ENCODE measurements at regions not wholly inside any gene's neighbourhood (a gene's known extent, or its start where the extent isn't known, plus 50 kb on each side); places are given as distances from the start of the nearest gene placed in this dataset.

- DNase-seq (ENCODE audit: low spot score) = no peak
- Histone ChIP-seq H3K27ac (no peak overlapping the region), H3K4me3 (no peak overlapping the region), H3K9me3 (no peaks in the 10 kb centered on the region), H3K27me3 (replicated peaks; ENCODE audit: insufficient read depth) (no peaks in the 10 kb centered on the region), H3K36me3 (no peaks in the 10 kb centered on the region), H3K4me1 (replicated peaks) (no peaks in the 10 kb centered on the region)
- intact Hi-C loops (cut with DNase I) = no loop called here
- TF ChIP-seq POLR2A (IDR thresholded peaks at IDR 0.05) = no peak
- no peak for TF ChIP-seq POLR2AphosphoS5 (IDR thresholded peaks at IDR 0.05)
- TF ChIP-seq, protein P1, sequence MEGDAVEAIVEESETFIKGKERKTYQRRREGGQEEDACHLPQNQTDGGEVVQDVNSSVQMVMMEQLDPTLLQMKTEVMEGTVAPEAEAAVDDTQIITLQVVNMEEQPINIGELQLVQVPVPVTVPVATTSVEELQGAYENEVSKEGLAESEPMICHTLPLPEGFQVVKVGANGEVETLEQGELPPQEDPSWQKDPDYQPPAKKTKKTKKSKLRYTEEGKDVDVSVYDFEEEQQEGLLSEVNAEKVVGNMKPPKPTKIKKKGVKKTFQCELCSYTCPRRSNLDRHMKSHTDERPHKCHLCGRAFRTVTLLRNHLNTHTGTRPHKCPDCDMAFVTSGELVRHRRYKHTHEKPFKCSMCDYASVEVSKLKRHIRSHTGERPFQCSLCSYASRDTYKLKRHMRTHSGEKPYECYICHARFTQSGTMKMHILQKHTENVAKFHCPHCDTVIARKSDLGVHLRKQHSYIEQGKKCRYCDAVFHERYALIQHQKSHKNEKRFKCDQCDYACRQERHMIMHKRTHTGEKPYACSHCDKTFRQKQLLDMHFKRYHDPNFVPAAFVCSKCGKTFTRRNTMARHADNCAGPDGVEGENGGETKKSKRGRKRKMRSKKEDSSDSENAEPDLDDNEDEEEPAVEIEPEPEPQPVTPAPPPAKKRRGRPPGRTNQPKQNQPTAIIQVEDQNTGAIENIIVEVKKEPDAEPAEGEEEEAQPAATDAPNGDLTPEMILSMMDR (IDR thresholded peaks at IDR 0.05) = no peak
- 75% methylated on average over 2 of the region's 2 CpGs for WGBS
Measured at GRCh38 chr18:31246460-31246859, 71.5 kb upstream of the DSG1 start.

DNA sequence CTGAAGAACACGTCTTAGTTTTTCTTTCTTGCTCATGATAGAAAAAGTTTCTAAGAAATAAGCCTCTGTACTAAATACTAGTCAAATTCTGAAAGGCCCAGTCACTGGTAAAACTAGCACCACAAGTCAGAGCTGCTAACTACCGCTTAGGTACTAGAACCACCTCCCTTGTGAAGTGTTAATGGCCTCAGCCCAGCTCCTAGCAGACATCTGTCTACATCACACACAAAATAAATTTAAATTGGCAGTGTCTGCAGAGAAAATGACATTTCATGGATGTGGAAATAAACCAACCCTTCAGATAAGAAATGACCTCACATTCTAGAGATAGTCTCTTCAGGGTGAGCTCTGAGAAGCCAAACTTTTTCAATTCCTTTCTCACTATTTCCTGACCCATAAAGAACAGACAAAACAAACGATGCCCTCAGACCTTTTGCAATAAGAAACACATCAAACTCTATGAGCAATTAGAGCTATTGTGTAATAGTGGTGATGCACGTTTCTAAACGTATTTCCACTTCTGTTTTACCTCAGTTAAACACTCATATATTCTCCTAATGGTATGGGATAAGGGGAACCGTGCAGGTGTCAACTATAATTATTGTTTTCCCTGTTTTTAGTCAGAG is 70.3 kb upstream of the DSG1 start:
- Histone ChIP-seq H3K27me3 (replicated peaks; ENCODE audit: insufficient read depth) (no peaks in the 10 kb centered on the region), H3K9me3 (no peaks in the 10 kb centered on the region), H3K36me3 (no peaks in the 10 kb centered on the region), H3K4me1 (replicated peaks) (no peaks in the 10 kb centered on the region), H3K27ac (no peak overlapping the region), H3K4me3 (no peak overlapping the region)
- WGBS = 63% methylated on average over 6 of the region's 6 CpGs
- intact Hi-C loops (cut with DNase I) = no loop called here
- TF ChIP-seq, protein P1 (IDR thresholded peaks at IDR 0.05) = no peak
- TF ChIP-seq POLR2AphosphoS5 (IDR thresholded peaks at IDR 0.05) (no peak), POLR2A (IDR thresholded peaks at IDR 0.05) (no peak)
- no peak for DNase-seq (ENCODE audit: low spot score)

DNA sequence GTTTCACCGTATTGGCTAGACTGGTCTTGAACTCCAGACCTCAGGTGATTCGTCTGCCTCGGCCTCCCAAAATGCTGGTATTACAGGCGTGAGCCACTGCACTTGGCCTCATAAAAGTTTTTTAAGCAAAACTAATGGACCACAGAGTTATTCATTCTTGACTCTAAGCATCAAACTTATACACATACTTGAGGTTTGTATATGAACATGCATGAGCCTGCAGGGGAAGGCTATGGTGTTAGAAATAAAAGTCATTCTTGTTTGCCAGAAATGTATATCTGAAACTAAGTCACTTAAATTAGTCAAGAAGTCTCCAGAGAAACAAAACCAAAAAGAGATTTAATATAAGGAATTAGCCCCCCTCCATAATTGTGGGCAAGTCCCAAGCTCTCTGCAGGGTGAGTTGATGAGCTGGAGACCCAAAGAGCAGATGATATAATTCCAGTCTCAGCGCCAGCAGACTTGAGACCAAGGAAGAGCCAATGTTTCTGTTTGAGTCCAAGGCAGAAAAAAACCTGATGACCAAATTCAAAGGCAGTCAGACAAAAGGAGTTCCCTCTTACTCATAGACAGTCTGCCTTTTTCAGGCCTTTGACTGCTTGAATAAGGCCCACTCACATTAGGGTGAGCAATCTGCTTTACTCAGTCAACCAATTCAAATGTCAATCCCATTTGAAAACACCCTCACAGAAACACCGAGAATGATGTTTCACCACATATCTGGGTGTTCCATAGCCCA is 69.0 kb upstream of the DSG1 start:
- WGBS = 88% methylated on average over 6 of the region's 6 CpGs
- H3K27ac ChIP-seq = no peak overlapping the region
- TF ChIP-seq, protein P1 (IDR thresholded peaks at IDR 0.05) = no peak
- TF ChIP-seq POLR2A (IDR thresholded peaks at IDR 0.05) = no peak
- TF ChIP-seq POLR2AphosphoS5 (IDR thresholded peaks at IDR 0.05) = no peak
- intact Hi-C loops (cut with DNase I) = no loop called here
- no peaks in the 10 kb centered on the region for H3K4me1 ChIP-seq (replicated peaks)
- no peak overlapping the region for H3K4me3 ChIP-seq
- DNase-seq (ENCODE audit: low spot score) = no peak
- H3K27me3 ChIP-seq (replicated peaks; ENCODE audit: insufficient read depth) = no peaks in the 10 kb centered on the region
- H3K36me3 ChIP-seq = no peaks in the 10 kb centered on the region
- no peaks in the 10 kb centered on the region for H3K9me3 ChIP-seq

DNA sequence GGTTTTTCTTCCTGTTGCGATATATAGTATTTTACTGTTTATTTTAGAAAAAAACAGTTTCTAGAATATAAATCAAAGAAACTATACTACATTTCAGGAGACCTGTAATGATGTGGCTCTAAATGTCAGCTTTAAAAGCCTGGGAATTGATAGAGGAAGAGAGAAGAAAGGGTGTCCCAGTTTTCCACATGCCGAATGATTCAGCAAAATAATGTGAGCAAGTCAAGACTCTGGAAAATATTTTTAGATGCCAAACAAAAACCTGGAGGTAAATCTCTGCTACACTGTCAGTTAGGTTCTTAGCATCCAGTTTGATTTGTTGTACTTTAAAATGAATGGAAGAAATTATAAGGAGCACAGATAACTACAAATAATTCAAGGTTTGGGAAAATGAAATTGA is 67.1 kb upstream of the DSG1 start:
- Histone ChIP-seq H3K27me3 (replicated peaks; ENCODE audit: insufficient read depth) (no peaks in the 10 kb centered on the region), H3K9me3 (no peaks in the 10 kb centered on the region), H3K4me3 (no peak overlapping the region), H3K36me3 (no peaks in the 10 kb centered on the region), H3K27ac (no peak overlapping the region), H3K4me1 (replicated peaks) (no peaks in the 10 kb centered on the region)
- intact Hi-C loops (cut with DNase I) = no loop called here
- DNase-seq (ENCODE audit: low spot score) = no peak
- TF ChIP-seq POLR2AphosphoS5 (IDR thresholded peaks at IDR 0.05) = no peak
- no peak for TF ChIP-seq POLR2A (IDR thresholded peaks at IDR 0.05)
- TF ChIP-seq, protein P1 (IDR thresholded peaks at IDR 0.05) = no peak
- WGBS = 53% methylated on average over 2 of the region's 2 CpGs

- Histone ChIP-seq H3K27me3 (replicated peaks; ENCODE audit: insufficient read depth) (no peaks in the 10 kb centered on the region), H3K27ac (no peak overlapping the region), H3K4me3 (no peak overlapping the region), H3K4me1 (replicated peaks) (no peaks in the 10 kb centered on the region), H3K9me3 (no peaks in the 10 kb centered on the region), H3K36me3 (no peaks in the 10 kb centered on the region)
- WGBS = 86% methylated on average over 1 of the region's 1 CpG
- TF ChIP-seq, protein P1 (IDR thresholded peaks at IDR 0.05) = no peak
- TF ChIP-seq POLR2AphosphoS5 (IDR thresholded peaks at IDR 0.05) (no peak), POLR2A (IDR thresholded peaks at IDR 0.05) (no peak)
- intact Hi-C loops (cut with DNase I) = no loop called here
- DNase-seq (ENCODE audit: low spot score) = no peak
Measured at GRCh38 chr18:31252522-31252921, 65.4 kb upstream of the DSG1 start.

All from prostate gland (tissue), 2 donors.